GM12878 (cell line): ENCODE measurements at regions not wholly inside any gene's neighbourhood (a gene's known extent, or its start where the extent isn't known, plus 50 kb on each side); places are given as distances from the start of the nearest gene placed in this dataset.

Experiments
- ATAC-seq: fragments of 200-7000 bp; cut with Tn5 transposase; 3 replicates; pipeline ENCODE4 v1.9.1; 2020; ENCODE audit warnings: mild to moderate bottlenecking, moderate library complexity
- BruUV-seq: library from RNA; stranded (reverse); fragments of 400-500 nt; replicated peaks from 2 replicates; lab custom pipeline; 2021; lab: Mats Ljungman, UMichigan
- CTCF ChIA-PET: fragments of 300-600 bp; sonication (Branson Sonifier 250); formaldehyde crosslinking; extraction: SDS; loops from one replicate; lab custom pipeline; 2021; ENCODE audit warnings: inconsistent platforms; lab: Yijun Ruan, JAX
- POLR2A ChIA-PET: fragments of 350-600 bp; formaldehyde crosslinking; extraction: SDS; loops from one replicate; lab custom pipeline; 2021; ENCODE audit warnings: inconsistent platforms; lab: Charles Lee
- RAD21 ChIA-PET: fragments of 300-600 bp; sonication (Branson Sonifier 250); formaldehyde crosslinking; loops from one replicate; lab custom pipeline; 2023; ENCODE audit warnings: antibody characterized with exemption; ENCODE audit not compliant: unreplicated experiment; lab: Charles Lee
- SMC1A ChIA-PET: fragments of 300-600 bp; sonication (Branson Sonifier 250); formaldehyde crosslinking; loops from one replicate; lab custom pipeline; 2023; ENCODE audit not compliant: unreplicated experiment, uncharacterized antibody; lab: Charles Lee
- DNase-seq: peaks from one replicate; pipeline ENCODE4 v3.0.0-alpha.2; 2011; ENCODE audit warnings: low read depth, low spot score
- FAIRE-seq: peaks from 3 replicates; lab custom pipeline; 2011; peaks lifted over from hg19 to GRCh38; lab: Jason Lieb, UNC
- H2AFZ ChIP-seq: 2 replicates; pipeline ENCODE4 v1.6.0; 2011; ENCODE audit warnings: low read depth, low read length, control low read depth; ENCODE audit not compliant: control insufficient read depth
- H3K27ac ChIP-seq: 2 replicates; pipeline ENCODE4 v1.5.1; 2011; ENCODE audit warnings: control low read depth; ENCODE audit not compliant: control insufficient read depth, insufficient read depth
- H3K27me3 ChIP-seq, 2 experiments: replicated peaks in 1 of 2; 2 replicates each; pipeline versions ENCODE4 v1.6.0 to v1.6.1; 2011; ENCODE audit warnings: low read length in 1 of 2; ENCODE audit not compliant: control insufficient read depth in 2 of 2, insufficient read depth in 2 of 2
- H3K36me3 ChIP-seq, 2 experiments: 2 replicates each; pipeline ENCODE4 v1.5.1; 2011; ENCODE audit warnings: low read length in 1 of 2; ENCODE audit not compliant: control insufficient read depth in 2 of 2, insufficient read depth in 2 of 2
- H3K4me1 ChIP-seq: 2 replicates; pipeline ENCODE4 v1.6.1; 2011; ENCODE audit warnings: mild to moderate bottlenecking, low read length, moderate library complexity, mixed read lengths; ENCODE audit not compliant: control insufficient read depth, insufficient read depth
- H3K4me2 ChIP-seq: 2 replicates; pipeline ENCODE4 v1.6.0; 2011; ENCODE audit warnings: control low read depth; ENCODE audit not compliant: control insufficient read depth, insufficient read depth
- H3K4me3 ChIP-seq: fragments of 200-600 bp; sonication (generic); 2 replicates; pipeline ENCODE4 v1.5.1; 2016
- H3K79me2 ChIP-seq: 2 replicates; pipeline ENCODE4 v1.6.0; 2011; ENCODE audit warnings: low read length; ENCODE audit not compliant: control insufficient read depth, insufficient read depth
- H3K9ac ChIP-seq: 2 replicates; pipeline ENCODE4 v1.8.0; 2011; ENCODE audit warnings: low read length, control low read depth, mixed read lengths; ENCODE audit not compliant: control insufficient read depth, insufficient read depth
- H3K9me3 ChIP-seq: replicated peaks from 3 replicates; pipeline ENCODE4 v1.5.1; 2011; ENCODE audit warnings: mild to moderate bottlenecking, low read length; ENCODE audit not compliant: control insufficient read depth, insufficient read depth
- H4K20me1 ChIP-seq: 2 replicates; pipeline ENCODE4 v1.6.0; 2011; ENCODE audit not compliant: control insufficient read depth, insufficient read depth
- BMI1 ChIP-seq: fragments of 450-650 bp; IDR thresholded peaks from 2 replicates; pipeline ENCODE4 v1.6.1; 2016; ENCODE audit warnings: mild to moderate bottlenecking, moderate library complexity, borderline replicate concordance
- CBX5 ChIP-seq: sonication (generic); IDR thresholded peaks from 2 replicates; pipeline ENCODE4 v1.6.1; 2016; ENCODE audit warnings: low read depth, moderate library complexity, mild to moderate bottlenecking, inconsistent platforms
- CHD2 ChIP-seq: IDR thresholded peaks from 2 replicates; pipeline ENCODE4 v1.6.1; 2011; ENCODE audit warnings: low read depth, low read length, improper control_type of control experiment, borderline replicate concordance
- EED ChIP-seq: sonication (generic); IDR thresholded peaks from 2 replicates; pipeline ENCODE4 v1.6.1; 2016; ENCODE audit warnings: antibody characterized with exemption, low read depth
- EGR1 ChIP-seq, 2 experiments: IDR thresholded peaks; 1 replicate in 1 of 2; 2 replicates in 1 of 2; pipeline ENCODE4 v1.6.1; 2011 to 2012; ENCODE audit warnings: low read depth in 2 of 2, low read length in 2 of 2, borderline replicate concordance in 1 of 2, mild to moderate bottlenecking in 1 of 2, moderate library complexity in 1 of 2
- NFYB ChIP-seq: IDR thresholded peaks from 2 replicates; pipeline ENCODE4 v1.6.1; 2011; ENCODE audit warnings: low read depth, mild to moderate bottlenecking, low read length, improper control_type of control experiment, moderate library complexity; ENCODE audit not compliant: insufficient read depth
- PML ChIP-seq: IDR thresholded peaks from 2 replicates; pipeline ENCODE4 v1.6.1; 2012; ENCODE audit warnings: low read length, inconsistent platforms
- RFX5 ChIP-seq: IDR thresholded peaks from 2 replicates; pipeline ENCODE4 v1.6.1; 2011; ENCODE audit warnings: low read depth, low read length, improper control_type of control experiment
- SIX5 ChIP-seq: IDR thresholded peaks from 2 replicates; pipeline ENCODE4 v1.6.1; 2011; ENCODE audit warnings: mild to moderate bottlenecking, low read depth, low read length, moderate library complexity; ENCODE audit not compliant: severe bottlenecking
- ZNF217 ChIP-seq: fragments of 450-650 bp; IDR thresholded peaks from 2 replicates; pipeline ENCODE4 v1.6.1; 2017; ENCODE audit warnings: antibody characterized with exemption, mild to moderate bottlenecking
- WGBS: methylation state at CpG from one replicate; pipeline ENCODE4 v1.1.6; 2016; ENCODE audit warnings: low lambda C conversion rate; ENCODE audit not compliant: insufficient replicate concordance, insufficient coverage; ENCODE audit errors: missing lambda C conversion rate; 5-methylcytosine and 5-hydroxymethylcytosine counted together
- in situ Hi-C: fragments of 300-500 bp; cut with MboI; formaldehyde crosslinking; loops from 9 replicates; pipeline ENCODE4 v1.14.3; 2018; ENCODE audit warnings: mixed read lengths
- intact Hi-C: fragments of 100-400 bp; cut with micrococcal nuclease; formaldehyde crosslinking; loops from one replicate; pipeline ENCODE4 v1.14.2; 2022; ENCODE audit not compliant: unreplicated experiment
- TF ChIP-seq, protein P1 (sequence below): IDR thresholded peaks from 2 replicates; pipeline ENCODE4 v1.6.1; 2012; ENCODE audit warnings: low read length, inconsistent platforms
- TF ChIP-seq, protein P2 (sequence below): fragments of 450-650 bp; formaldehyde crosslinking; IDR thresholded peaks from 2 replicates; pipeline ENCODE4 v1.5.0; 2022; ENCODE audit warnings: mild to moderate bottlenecking, missing genetic modification characterization
- TF ChIP-seq, protein P3 (sequence below): IDR thresholded peaks from 2 replicates; pipeline ENCODE4 v1.6.1; 2011; ENCODE audit warnings: mild to moderate bottlenecking, low read depth, low read length, moderate library complexity; ENCODE audit not compliant: insufficient replicate concordance
- TF ChIP-seq, protein P4 (sequence below): fragments of 450-650 bp; IDR thresholded peaks from 2 replicates; pipeline ENCODE4 v1.6.1; 2017; ENCODE audit warnings: antibody characterized with exemption, mild to moderate bottlenecking, moderate library complexity

DNA sequence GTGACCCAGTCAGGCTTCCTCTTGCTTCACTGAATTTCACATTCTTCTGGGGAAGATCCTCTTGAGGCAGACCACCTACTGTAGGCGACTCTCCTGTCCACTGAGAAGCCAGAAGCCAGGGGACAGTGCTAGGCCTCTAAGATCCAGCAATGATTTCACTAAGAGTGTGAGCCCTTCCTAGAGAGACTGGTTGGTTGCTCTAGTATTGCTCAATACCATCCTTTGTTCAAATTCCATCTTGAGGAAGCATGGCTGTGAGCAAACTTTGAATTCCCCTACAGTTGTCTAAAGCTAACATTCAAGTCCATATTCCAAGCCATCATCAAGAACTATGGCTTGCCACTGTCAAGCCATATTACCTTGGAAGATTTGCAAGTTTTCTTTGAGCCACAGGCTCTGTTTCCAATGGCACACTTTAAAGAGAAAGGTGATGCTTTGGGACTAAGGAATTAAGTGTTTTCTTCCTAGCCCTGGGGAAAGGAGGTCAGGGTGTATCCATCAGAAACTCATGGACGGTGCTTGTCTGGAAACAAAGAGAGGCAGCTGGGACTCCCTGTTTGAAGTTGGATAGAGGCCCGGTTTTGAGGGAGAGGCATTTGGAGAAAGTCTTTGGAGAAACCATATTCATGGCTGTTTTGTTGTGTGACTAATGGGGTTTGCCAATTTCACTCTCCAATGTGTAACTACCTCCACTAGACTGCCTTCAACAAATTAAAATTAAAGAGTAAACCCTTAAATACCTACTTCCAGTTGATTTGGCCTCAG is 1217.9 kb downstream of the VRK1 start (continued):
- TF ChIP-seq, protein P1, sequence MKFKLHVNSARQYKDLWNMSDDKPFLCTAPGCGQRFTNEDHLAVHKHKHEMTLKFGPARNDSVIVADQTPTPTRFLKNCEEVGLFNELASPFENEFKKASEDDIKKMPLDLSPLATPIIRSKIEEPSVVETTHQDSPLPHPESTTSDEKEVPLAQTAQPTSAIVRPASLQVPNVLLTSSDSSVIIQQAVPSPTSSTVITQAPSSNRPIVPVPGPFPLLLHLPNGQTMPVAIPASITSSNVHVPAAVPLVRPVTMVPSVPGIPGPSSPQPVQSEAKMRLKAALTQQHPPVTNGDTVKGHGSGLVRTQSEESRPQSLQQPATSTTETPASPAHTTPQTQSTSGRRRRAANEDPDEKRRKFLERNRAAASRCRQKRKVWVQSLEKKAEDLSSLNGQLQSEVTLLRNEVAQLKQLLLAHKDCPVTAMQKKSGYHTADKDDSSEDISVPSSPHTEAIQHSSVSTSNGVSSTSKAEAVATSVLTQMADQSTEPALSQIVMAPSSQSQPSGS, result no peak
- TF ChIP-seq, protein P2, sequence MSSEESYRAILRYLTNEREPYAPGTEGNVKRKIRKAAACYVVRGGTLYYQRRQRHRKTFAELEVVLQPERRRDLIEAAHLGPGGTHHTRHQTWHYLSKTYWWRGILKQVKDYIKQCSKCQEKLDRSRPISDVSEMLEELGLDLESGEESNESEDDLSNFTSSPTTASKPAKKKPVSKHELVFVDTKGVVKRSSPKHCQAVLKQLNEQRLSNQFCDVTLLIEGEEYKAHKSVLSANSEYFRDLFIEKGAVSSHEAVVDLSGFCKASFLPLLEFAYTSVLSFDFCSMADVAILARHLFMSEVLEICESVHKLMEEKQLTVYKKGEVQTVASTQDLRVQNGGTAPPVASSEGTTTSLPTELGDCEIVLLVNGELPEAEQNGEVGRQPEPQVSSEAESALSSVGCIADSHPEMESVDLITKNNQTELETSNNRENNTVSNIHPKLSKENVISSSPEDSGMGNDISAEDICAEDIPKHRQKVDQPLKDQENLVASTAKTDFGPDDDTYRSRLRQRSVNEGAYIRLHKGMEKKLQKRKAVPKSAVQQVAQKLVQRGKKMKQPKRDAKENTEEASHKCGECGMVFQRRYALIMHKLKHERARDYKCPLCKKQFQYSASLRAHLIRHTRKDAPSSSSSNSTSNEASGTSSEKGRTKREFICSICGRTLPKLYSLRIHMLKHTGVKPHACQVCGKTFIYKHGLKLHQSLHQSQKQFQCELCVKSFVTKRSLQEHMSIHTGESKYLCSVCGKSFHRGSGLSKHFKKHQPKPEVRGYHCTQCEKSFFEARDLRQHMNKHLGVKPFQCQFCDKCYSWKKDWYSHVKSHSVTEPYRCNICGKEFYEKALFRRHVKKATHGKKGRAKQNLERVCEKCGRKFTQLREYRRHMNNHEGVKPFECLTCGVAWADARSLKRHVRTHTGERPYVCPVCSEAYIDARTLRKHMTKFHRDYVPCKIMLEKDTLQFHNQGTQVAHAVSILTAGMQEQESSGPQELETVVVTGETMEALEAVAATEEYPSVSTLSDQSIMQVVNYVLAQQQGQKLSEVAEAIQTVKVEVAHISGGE (CRISPR knock-in tag), result no peak
- TF ChIP-seq EGR1 (IDR thresholded peaks at IDR 0.05; ENCODE audit: borderline replicate concordance in 1 of 2, low read depth in 2 of 2, low read length in 2 of 2) (no peak), CHD2 (no peak), ZNF217 (no peak), SIX5 (no peak)

DNA sequence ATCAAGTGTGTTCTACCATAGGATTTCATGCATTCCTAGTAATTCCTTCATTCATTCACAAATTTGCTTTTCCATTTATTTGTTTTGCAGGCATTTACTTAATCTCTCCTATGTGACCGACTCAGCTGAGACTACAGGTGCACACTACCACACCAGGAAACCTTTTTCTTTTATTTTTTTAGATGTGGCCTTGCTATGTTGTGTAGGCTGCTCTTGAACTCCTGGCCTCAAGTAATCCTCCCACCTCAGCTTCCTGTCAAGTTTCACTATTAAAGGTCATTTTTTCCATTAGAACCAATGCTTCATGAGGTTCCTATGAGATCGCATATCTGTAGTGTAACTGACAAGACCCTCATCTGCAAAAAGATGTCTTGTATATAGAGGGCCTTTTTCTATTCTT is 1218.7 kb downstream of the VRK1 start:
- no peaks in the 10 kb centered on the region; the same call in 2 of the 3 replicates for H3K9me3 ChIP-seq
- H3K79me2 ChIP-seq, result no peaks in the 10 kb centered on the region
- no peak overlapping the region for H3K27ac ChIP-seq
- ChIA-PET RAD21 (no interaction called here), CTCF (interaction anchor here (0.6 kb wide), 2 partner anchors 55 to 565 kb away, joined by 3 to 4 read pairs; no protein-coding TSS in a partner anchor), SMC1A (no interaction called here), POLR2A (no interaction called here)
- no peak overlapping the region for H2AFZ ChIP-seq
- no peaks in the 10 kb centered on the region for H3K36me3 ChIP-seq
- FAIRE-seq, result no peak
- DNase-seq, result no peak
- no peak for ATAC-seq
- no peak overlapping the region for H3K4me2 ChIP-seq
- in situ Hi-C loops, result no loop called here
- intact Hi-C loops, result no loop called here
- H4K20me1 ChIP-seq, result no peaks in the 10 kb centered on the region
- H3K4me1 ChIP-seq, result no peaks in the 10 kb centered on the region
- no TSS peak for BruUV-seq
- no peak overlapping the region for H3K9ac ChIP-seq
- H3K4me3 ChIP-seq, result no peak overlapping the region
- no peaks in the 10 kb centered on the region for H3K27me3 ChIP-seq
- 0% methylated on average over 2 of the region's 2 CpGs for WGBS
- TF ChIP-seq, protein P3, sequence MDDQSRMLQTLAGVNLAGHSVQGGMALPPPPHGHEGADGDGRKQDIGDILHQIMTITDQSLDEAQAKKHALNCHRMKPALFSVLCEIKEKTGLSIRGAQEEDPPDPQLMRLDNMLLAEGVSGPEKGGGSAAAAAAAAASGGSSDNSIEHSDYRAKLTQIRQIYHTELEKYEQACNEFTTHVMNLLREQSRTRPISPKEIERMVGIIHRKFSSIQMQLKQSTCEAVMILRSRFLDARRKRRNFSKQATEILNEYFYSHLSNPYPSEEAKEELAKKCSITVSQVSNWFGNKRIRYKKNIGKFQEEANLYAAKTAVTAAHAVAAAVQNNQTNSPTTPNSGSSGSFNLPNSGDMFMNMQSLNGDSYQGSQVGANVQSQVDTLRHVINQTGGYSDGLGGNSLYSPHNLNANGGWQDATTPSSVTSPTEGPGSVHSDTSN, result no peak
- TF ChIP-seq EED (no peak), BMI1 (no peak), CBX5 (no peak), RFX5 (no peak), NFYB (no peak), PML (no peak)
- TF ChIP-seq, protein P4, sequence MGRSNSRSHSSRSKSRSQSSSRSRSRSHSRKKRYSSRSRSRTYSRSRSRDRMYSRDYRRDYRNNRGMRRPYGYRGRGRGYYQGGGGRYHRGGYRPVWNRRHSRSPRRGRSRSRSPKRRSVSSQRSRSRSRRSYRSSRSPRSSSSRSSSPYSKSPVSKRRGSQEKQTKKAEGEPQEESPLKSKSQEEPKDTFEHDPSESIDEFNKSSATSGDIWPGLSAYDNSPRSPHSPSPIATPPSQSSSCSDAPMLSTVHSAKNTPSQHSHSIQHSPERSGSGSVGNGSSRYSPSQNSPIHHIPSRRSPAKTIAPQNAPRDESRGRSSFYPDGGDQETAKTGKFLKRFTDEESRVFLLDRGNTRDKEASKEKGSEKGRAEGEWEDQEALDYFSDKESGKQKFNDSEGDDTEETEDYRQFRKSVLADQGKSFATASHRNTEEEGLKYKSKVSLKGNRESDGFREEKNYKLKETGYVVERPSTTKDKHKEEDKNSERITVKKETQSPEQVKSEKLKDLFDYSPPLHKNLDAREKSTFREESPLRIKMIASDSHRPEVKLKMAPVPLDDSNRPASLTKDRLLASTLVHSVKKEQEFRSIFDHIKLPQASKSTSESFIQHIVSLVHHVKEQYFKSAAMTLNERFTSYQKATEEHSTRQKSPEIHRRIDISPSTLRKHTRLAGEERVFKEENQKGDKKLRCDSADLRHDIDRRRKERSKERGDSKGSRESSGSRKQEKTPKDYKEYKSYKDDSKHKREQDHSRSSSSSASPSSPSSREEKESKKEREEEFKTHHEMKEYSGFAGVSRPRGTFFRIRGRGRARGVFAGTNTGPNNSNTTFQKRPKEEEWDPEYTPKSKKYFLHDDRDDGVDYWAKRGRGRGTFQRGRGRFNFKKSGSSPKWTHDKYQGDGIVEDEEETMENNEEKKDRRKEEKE, result no peak
